GM19239 (cell line): ENCODE measurements at regions not wholly inside any gene's neighbourhood (a gene's known extent, or its start where the extent isn't known, plus 50 kb on each side); places are given as distances from the start of the nearest gene placed in this dataset.

Experiments
- DNase-seq: peaks from one replicate; pipeline ENCODE4 v3.0.0; 2011; ENCODE audit warnings: low spot score; ENCODE audit not compliant: insufficient read length
- FAIRE-seq: peaks from 2 replicates; lab custom pipeline; 2011; peaks lifted over from hg19 to GRCh38; lab: Jason Lieb, UNC

- no peak for FAIRE-seq
- no peak for DNase-seq
These were observed 182.8 kb upstream of the SETBP1 start for GRCh38 chr18:44497757-44498490.

GRCh38 chr18:44500808-44501610, 179.7 kb upstream of the SETBP1 start:
- no peak for DNase-seq
- FAIRE-seq: no peak

DNA sequence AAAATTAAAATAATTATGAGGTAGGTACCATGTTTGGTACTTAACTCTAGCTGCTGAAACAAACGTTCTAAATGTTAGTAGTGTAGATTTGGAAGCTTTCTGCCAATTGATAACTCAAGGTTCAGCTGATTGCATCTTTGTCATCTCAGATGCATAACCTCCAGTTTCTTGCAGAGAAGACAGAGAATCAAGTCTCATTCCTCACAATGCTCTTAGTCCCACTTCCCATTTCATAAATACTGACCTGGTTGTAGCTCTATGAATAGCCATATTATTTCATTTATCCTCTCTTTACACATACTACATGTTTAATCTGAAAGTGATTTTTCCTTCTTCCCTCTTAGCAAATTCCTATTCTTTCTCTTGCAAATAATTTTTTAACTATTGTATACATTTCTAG, 178.5 kb upstream of the SETBP1 start:
- no peak for FAIRE-seq
- DNase-seq: no peak

DNA sequence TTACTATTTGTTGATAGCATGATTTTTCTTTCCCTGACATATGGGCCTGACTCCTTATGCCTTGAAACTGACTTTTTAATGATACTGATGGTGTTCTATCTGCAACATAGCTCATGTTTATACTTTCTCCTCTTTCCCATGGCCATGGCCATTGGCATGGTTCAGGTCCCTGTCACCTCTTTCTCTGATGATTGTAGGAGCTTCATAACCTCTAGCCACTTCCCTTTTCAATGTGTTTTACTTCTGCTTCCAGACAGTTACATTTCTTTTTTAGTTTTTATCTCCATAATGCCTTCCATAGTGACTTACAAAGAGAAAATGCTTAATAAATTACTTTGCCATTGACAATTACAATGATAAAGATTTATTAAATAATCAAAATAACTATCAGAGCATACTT, 177.9 kb upstream of the SETBP1 start:
- DNase-seq: no peak
- peak; percentile 51 for FAIRE-seq

DNA sequence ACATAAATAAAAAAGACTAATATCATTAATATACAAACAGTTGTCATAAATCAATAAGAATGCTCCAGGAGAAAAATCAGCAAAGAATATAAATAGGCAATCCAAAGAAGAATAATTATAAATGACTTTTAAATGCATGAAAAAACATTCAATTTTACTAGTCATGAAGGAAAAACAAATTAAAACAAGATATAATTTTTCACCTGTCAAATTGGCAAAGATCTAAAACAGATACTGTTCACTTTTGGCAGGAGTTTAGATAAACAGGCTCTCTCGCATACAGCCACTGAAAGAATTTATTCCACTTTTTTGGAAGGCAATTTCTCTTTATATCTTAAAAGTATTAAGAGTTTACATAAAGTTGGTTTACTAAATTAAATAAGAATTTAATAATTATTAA, 176.8 kb upstream of the SETBP1 start:
- FAIRE-seq: no peak
- no peak for DNase-seq

GRCh38 chr18:44507729-44508325, 172.9 kb upstream of the SETBP1 start:
- DNase-seq: no peak
- FAIRE-seq: no peak

GRCh38 chr18:44508474-44508873, 172.2 kb upstream of the SETBP1 start:
- DNase-seq (no peak), FAIRE-seq (no peak)

- no peak for DNase-seq
- FAIRE-seq: no peak
These were observed 171.6 kb upstream of the SETBP1 start for GRCh38 chr18:44509048-44509447.

GRCh38 chr18:44510390-44510789, 170.3 kb upstream of the SETBP1 start:
- FAIRE-seq (no peak), DNase-seq (no peak)

DNA sequence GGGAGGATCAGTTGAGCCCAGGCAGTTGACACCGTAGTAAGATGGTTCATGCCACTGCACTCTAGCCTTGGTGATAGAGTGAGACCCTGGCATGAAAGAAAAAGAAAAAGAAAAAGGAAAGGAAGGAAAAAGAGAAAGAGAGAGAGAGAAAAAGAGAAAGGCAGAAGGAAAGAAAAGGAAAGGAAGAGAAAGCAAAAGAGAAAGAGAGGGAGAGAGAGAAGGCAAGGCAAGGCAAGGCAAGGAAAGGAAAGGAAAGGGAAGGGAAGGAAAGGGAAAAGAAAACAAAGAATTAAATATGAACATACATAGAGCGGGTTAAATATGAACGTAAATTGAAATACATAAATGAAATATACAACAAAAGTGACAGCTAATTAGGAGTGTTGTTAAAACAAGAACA, 167.5 kb upstream of the SETBP1 start:
- no peak for DNase-seq
- no peak for FAIRE-seq

DNA sequence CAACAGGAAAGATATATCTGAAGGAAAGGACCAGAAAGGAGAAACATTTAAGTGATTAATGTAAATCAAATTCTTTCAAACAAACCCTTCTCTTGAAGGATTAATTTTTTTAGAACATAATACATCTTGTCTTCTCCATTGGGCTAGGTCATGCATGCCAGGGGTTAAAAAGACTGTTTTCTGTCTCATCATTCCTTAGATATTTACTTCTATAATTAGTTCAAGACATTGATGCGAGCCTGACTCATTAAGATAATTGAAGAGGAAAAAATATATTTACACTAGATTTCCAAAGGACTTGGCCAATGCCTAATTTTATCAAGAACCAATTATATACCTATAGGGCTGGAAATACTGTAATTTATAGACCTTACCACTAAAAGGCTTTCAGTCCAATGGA, 166.6 kb upstream of the SETBP1 start:
- no peak for DNase-seq
- no peak for FAIRE-seq

DNA sequence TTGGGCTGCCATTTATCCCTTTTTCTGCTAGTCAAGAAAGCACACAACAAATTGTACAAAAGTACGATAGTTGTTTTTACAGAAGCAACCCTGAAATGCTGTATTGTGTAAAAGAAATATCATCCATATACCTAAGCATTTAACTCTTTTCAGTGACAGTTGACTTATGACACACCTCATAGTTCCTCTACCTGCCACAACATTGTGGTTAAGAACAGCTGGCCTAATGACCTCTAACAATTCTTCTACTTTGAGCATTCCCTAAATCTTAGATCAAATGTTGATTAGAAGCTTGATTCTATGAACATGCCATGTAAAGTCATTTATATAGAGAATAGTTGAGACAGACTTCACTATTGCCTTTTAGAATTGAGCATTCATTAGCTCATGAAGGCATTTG, 165.9 kb upstream of the SETBP1 start:
- DNase-seq: no peak
- FAIRE-seq: no peak

- no peak for DNase-seq
- no peak for FAIRE-seq
These were observed 164.2 kb upstream of the SETBP1 start for GRCh38 chr18:44516450-44516849.

DNA sequence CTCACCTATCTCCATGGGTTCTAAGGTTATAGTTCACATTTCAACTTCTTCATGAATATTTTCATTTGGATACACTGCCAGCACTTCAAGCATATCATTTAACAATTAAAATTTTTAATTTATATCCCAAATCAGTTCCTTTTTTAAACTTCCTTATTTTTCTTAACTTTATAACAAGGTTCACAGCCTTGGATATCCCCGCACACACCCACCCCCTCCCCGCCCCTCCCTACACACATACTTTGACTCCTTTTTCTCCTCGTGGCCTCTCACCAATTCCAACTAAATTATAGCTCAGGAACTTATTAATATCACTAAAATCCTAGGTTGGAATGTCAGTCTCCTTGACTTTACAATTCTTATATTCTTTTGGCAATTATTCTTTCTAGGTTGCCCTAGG, 163.6 kb upstream of the SETBP1 start:
- FAIRE-seq (no peak), DNase-seq (no peak)

- FAIRE-seq: no peak
- DNase-seq: no peak
These were observed 162.5 kb upstream of the SETBP1 start for GRCh38 chr18:44518091-44518615.

- no peak for FAIRE-seq
- no peak for DNase-seq
These were observed 162.0 kb upstream of the SETBP1 start for GRCh38 chr18:44518666-44519065.

GRCh38 chr18:44520981-44521667, 159.6 kb upstream of the SETBP1 start:
- FAIRE-seq (no peak), DNase-seq (no peak)

DNA sequence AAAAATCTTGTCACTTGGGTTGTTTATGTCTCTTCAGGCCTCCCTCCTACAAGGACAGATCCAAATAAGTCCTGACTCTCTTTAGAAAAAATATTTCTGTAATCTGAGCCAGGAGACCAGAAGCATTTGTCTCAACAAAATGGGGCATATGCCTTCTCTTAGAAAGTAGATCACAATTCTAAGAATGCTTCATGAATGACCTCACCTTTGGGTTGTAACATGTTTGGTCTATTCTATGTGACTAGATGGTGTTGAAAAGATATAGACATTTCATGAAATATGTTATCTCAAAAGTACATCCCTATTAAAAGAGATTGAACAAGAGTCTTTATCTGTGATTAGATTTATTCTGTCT, 159.0 kb upstream of the SETBP1 start:
- no peak for FAIRE-seq
- no peak for DNase-seq

DNA sequence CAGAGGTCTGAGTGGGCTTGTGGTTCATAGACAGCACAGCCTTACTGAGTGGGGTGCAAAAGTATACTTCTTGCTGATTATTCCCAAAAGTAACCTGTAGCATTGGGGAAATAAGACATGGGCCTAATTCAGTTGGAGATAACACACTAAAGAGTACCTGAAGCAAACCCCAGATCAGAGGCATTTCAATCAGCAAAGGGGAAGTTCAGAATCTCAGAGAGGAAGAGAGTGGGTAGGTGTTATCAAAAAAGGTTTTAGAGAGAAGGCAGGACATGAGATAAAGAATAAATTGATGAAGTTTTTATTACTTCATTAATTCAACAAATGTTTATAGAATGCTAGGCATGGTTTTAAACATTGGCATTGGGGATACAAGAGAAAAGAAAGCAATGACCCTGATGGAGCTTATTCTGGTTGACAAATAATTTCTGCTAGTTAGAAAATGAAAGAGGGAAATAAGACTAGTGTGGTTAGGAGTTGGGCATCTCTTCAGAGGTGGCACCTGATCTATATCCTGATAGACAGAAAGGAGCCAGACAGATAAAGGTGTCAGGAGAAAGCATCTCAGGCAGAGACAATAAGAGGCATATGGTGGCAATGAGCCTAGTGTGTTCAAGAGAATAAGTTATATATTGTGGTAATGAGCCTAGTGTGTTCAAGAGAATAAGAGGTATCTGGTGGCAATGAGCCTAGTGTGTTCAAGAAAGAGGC, 153.8 kb upstream of the SETBP1 start:
- FAIRE-seq (no peak), DNase-seq (no peak)

DNA sequence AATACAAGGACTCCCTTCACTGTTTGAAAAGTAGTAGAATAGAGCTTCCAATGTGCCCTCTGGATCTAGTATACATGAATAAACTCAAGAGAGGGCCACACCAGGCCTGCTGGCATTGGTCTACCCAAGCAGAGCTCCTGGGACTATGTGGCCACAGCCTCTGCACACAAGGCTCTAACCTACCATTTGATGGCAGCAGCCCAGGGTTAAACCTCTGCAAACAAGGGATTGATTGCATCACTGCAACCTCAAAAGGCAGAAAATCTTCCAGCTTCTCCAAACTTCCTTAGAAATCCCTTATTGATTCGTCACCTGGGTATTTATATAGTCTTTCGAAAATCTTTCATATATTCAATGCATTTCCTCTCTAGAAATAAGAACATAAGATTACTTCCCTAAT, 147.6 kb upstream of the SETBP1 start:
- FAIRE-seq (no peak), DNase-seq (no peak)
